Left ventricle myocardium superior (tissue), 1 donor: ENCODE measurements at regions not wholly inside any gene's neighbourhood (a gene's known extent, or its start where the extent isn't known, plus 50 kb on each side); places are given as distances from the start of the nearest gene placed in this dataset.

ENCODE experiments used
- ATAC-seq: fragments of 200-7000 bp; cut with Tn5 transposase; one replicate; pipeline ENCODE4 v1.9.1; 2020; ENCODE audit warnings: mild to moderate bottlenecking, moderate library complexity
- DNase-seq: peaks from one replicate; pipeline ENCODE4 v3.0.0-alpha.2; 2020
- intact Hi-C: fragments of 100-400 bp; cut with micrococcal nuclease; formaldehyde crosslinking; loops from one replicate; pipeline ENCODE4 v1.11.0; 2022
- donor health status: DM: no; HTN: yes; CAD: no; lungs with severe emphysema.

- intact Hi-C loops = no loop called here
- DNase-seq = no peak
- no peak for ATAC-seq
Measured at GRCh38 chr1:14017531-14017961, 317.6 kb downstream of the PRDM2 start.

- intact Hi-C loops = no loop called here
- ATAC-seq (no peak), DNase-seq (no peak)
Measured at GRCh38 chr1:14019461-14019860, 319.5 kb downstream of the PRDM2 start.

- ATAC-seq = no peak
- intact Hi-C loops = no loop called here
Measured at GRCh38 chr1:14020006-14020405, 320.0 kb downstream of the PRDM2 start.

GRCh38 chr1:14027099-14027498, 327.1 kb downstream of the PRDM2 start:
- intact Hi-C loops = no loop called here
- DNase-seq = no peak
- no peak for ATAC-seq

More at GRCh38 chr1:14020006-14020405, 320.0 kb downstream of the PRDM2 start:
- DNase-seq = no peak

GRCh38 chr1:14031461-14031860, 331.5 kb downstream of the PRDM2 start:
- ATAC-seq = no peak
- no peak for DNase-seq
- intact Hi-C loops = no loop called here

GRCh38 chr1:14034506-14034905, 334.5 kb downstream of the PRDM2 start:
- intact Hi-C loops = no loop called here
- no peak for ATAC-seq

GRCh38 chr1:14037101-14037847, 337.3 kb downstream of the PRDM2 start:
- DNase-seq (no peak), ATAC-seq (no peak)
- intact Hi-C loops = no loop called here

More at GRCh38 chr1:14034506-14034905, 334.5 kb downstream of the PRDM2 start:
- DNase-seq = no peak

GRCh38 chr1:14039582-14040430, 339.8 kb downstream of the PRDM2 start:
- DNase-seq = no peak
- no peak for ATAC-seq
- intact Hi-C loops = no loop called here

GRCh38 chr1:14049965-14050364, 350.0 kb downstream of the PRDM2 start:
- DNase-seq (no peak), ATAC-seq (no peak)
- intact Hi-C loops = no loop called here

- DNase-seq = no peak
- intact Hi-C loops = no loop called here
- ATAC-seq = no peak
Measured at GRCh38 chr1:14055442-14056223, 355.6 kb downstream of the PRDM2 start.

GRCh38 chr1:14057640-14058039, 357.7 kb downstream of the PRDM2 start:
- no peak for DNase-seq
- intact Hi-C loops = no loop called here
- no peak for ATAC-seq

GRCh38 chr1:14061204-14061603, 361.2 kb downstream of the PRDM2 start:
- ATAC-seq (no peak), DNase-seq (no peak)
- intact Hi-C loops = no loop called here

- ATAC-seq = no peak
- intact Hi-C loops = no loop called here
- no peak for DNase-seq
Measured at GRCh38 chr1:14061722-14062121, 361.7 kb downstream of the PRDM2 start.

- intact Hi-C loops = no loop called here
Measured at GRCh38 chr1:14062669-14063068, 362.7 kb downstream of the PRDM2 start.

GRCh38 chr1:14064649-14065442, 364.9 kb downstream of the PRDM2 start:
- intact Hi-C loops = no loop called here
- DNase-seq (no peak), ATAC-seq (no peak)

More at GRCh38 chr1:14062669-14063068, 362.7 kb downstream of the PRDM2 start:
- no peak for ATAC-seq
- DNase-seq = no peak

GRCh38 chr1:14065486-14065885, 365.5 kb downstream of the PRDM2 start:
- intact Hi-C loops = no loop called here
- DNase-seq = no peak

GRCh38 chr1:14067036-14067435, 367.0 kb downstream of the PRDM2 start:
- no peak for DNase-seq
- intact Hi-C loops = no loop called here
- no peak for ATAC-seq

More at GRCh38 chr1:14065486-14065885, 365.5 kb downstream of the PRDM2 start:
- no peak for ATAC-seq

- DNase-seq = no peak
- intact Hi-C loops = no loop called here
- no peak for ATAC-seq
Measured at GRCh38 chr1:14067711-14068110, 367.7 kb downstream of the PRDM2 start.

- intact Hi-C loops = no loop called here
- DNase-seq (no peak), ATAC-seq (no peak)
Measured at GRCh38 chr1:14071581-14071980, 371.6 kb downstream of the PRDM2 start.
